Frontal cortex (tissue), 3 donors: ENCODE measurements at regions not wholly inside any gene's neighbourhood (a gene's known extent, or its start where the extent isn't known, plus 50 kb on each side); places are given as distances from the start of the nearest gene placed in this dataset.
"Not testable (repeated sequence)": the region's sequence is repeated elsewhere in the genome, so short reads cannot be mapped to it uniquely, and the experiment has no call there.

ENCODE experiments used
- DNase-seq, 2 donors: peaks; one replicate each; pipeline ENCODE4 v3.0.0; 2012; ENCODE audit warnings: low spot score in 2 of 2
- FAIRE-seq: peaks from 2 replicates; lab custom pipeline; 2012; peaks lifted over from hg19 to GRCh38; lab: Jason Lieb, UNC
- donor health status: control.
- donor health status: control.
- donor health status: control.

DNA sequence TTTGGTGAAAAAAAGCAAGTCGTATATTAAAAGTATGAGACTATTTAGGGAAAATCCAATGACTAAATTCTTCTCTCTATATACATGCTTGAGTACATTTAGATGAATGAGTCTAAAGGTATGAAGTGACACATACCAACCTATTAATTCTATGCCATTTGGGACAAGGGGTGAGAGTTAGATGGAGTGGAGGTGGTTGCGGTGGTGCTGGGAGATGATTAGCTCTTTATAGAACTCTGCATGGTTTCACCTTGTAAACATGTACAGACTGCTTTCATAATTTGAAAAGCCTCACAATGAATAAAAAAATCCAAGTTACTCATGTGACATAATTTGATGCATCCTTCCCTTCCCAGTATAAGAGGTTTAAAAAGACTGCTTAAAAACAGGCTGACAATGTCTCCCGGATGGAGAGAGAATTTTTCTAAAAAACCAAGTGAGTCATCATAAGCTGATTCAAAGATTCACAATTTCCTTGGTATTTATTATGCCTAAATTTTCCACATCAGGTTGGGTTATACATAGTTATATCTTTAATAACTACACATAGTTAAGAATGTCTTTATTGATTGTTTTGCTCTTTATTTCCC lies 572.8 kb downstream of the REEP3 start:
- FAIRE-seq (no peak), DNase-seq (no peak)

DNA sequence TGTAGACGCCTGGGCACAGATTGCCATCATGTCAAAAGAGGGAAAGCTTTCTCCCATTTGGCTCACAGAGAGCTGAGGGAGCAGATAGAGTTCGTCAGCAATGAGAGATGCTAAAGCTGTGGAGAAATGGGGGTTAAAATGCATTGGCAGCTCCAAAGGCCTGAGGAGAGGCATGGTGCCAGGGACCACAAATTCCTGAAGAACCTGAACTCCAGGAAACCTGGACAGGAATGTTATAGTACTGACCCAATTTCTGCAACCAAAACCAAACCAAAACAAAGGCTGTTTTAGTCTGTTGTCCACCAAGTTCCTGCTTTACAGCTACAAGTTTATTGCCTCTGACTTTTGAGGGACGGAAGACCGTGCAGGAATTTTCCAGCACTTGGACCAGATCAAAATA lies 575.7 kb downstream of the REEP3 start:
- no peak for DNase-seq

DNA sequence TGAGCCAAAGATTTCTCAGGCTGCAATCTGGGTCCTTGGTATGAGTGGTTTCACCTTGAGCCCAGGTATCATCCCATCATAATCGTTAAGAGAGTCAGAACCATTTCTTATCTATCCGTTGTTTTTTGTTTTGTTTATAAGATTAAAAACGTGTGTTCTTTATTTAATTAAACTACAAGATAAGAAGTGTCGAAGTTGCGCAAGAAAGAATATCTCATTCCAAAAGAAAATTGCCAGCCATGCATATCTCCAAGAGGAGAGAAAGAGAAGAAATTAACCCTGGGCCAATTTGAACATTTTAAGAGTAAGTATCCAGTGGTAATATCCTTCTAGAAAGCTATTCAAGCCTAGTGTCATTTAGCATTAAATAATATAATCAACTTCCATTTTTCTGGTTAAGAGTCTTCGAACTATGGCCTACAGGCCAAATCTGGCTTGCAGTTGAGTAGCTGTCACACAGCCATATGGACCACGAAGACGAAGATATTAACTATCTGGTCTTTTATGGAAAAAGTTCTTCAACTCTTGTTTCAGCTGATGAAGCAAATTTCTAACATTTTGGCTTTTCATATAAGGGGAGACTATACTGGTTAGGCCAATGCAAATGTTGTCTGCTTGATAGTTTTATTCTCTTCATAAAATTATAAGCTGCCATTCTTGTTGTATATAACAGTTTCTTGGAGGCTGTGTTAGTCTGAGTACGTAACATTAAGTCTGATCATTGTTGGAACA lies 576.4 kb downstream of the REEP3 start:
- FAIRE-seq, result no peak
- DNase-seq, result no peak

More for the DNA sequence above, 575.7 kb downstream of the REEP3 start:
- FAIRE-seq, result no peak

DNA sequence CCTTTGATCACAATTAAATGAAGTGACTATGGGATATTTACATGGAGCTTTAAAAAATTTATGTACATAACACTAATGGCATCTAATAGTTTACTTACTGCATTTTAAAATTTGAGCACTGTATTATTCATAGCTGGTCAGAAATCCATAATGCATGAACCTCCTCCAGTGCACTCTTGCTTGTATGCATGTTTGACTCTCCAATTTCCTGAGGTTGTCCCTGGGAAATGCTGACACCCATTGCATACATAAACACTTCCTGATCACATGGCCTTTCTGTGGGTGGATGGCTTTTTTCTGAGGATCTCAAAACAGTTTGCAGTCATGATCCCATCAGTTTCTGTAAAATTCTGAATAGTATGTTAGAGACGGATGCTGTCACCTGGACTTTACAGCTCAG lies 577.8 kb downstream of the REEP3 start:
- DNase-seq (no peak), FAIRE-seq (no peak)

DNA sequence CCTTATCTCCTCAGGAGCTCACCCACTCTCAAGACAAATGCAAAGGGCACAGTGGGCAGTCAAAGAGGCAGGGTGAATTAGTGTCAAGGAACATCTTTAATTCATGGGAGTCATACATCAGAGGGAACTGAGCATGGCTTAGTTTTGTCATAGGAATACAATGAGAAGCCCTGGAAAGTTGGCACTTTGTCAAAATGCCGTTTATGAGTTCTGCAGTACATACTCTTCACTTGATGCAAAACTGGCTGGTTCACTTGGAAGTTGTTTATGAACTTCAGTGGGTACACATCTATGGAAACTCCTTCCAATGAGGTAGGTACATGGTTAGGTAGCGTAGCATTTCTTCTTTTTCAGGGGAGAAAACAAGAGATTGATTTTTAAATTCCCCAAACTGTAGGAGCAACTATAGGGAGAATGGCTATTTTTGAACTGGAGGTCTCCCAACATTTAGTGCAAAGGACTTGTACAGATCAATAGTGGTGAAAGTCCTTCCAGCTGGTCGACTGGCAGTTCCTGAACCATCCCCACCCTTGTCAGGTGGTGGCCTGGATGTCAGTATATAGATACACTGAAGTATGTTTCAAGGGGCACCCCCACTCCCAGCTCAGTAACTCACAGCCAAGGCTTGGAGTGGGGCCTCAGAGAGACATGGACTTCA lies 580.5 kb downstream of the REEP3 start:
- FAIRE-seq (no peak), DNase-seq (no peak)

DNA sequence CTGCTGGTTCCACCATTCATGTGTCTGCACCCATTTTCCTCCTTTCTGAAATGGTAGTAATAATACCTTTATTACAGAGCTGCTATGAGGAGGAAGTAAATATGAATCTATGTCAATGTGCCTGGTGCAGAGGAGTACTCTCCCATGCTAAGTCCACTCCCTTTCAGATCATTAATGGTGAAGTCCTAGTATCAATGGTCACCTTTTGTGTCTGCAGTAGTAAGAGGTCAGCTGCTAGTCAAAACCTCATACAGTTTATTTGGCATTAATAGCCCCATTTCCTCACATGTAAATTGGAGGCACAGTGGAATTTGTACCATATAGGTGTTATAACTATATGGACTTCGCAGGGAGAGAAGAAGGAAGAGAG lies 581.0 kb downstream of the REEP3 start:
- FAIRE-seq (no peak), DNase-seq (no peak)

DNA sequence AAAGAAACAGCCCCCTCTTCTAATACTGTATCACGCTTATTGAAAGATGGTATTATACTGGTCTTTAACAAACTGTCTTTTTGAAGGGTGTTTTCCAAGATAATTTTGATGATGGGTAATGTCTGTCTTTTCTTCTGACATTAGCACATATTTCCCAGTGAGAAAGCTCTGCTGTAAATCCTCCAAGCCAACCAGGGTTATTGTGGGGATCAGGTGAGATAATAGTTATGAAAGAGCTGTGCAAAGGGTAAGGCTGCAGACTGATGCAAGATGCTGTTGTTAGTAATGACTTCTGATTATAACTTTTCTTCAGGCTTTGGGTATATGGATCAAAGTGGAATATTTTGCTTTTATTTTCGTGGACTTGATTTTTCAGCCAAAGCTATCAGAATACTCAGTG lies 581.7 kb downstream of the REEP3 start:
- no peak for FAIRE-seq
- DNase-seq, result no peak

DNA sequence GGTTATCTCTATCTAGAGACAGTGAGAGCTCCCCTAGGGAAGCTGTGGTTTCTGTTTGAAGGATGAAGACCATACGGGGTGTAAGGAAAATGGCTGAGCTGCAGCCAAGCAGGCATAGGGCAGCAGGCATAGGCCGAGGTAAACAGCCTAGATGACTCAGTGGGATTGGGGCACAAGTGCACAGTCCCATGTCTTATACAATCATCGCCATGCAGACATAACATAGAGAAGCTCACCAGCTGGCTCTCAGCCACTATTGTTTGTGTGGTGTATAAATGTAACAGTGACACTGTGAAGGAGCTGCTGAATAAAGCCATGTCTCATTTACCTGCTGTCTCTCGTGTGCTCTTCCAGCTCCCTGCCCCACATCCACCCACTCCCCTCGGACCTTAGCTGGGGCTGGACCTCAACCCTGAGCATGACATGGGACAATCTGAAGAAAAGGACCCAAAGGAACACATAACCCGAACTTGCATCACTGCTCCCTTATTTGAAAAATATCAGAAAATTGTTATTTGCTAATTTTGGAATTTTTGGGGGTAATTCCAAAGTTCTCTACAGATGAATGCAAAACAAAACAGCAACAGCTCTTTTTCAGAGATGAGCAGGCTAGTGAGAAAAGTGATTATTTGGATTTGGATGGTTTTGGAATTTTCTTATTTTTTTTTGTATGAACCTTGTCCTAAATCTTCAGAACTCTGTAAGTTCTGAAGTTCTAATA lies 582.7 kb downstream of the REEP3 start:
- no peak for FAIRE-seq
- DNase-seq, result no peak

DNA sequence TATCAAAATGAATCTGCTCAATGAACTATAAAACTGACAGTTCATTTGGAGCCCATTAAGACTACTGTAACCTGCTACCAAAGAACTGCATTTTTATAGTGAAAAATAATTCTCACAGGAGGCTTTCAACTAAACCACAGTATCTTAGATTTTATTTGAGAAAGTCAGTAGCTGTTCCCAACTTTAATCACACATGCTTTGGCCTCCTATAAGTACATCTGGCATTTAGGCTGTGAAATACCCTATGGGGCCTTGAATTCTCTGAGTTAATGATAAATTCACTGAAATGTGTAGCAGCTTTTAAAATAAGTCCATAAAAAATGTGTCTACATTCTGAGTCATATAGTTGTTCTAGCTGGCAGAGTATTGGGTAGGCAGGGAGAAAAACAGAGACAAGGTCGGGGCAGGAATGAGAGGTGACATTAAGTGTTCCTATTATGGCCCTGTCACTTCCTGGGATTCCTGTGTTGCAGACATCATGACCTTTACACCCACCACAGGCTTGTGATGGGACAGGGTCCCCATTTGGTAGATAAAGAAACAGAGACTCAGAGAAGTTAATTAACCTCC lies 588.8 kb downstream of the REEP3 start:
- DNase-seq (no peak), FAIRE-seq (no peak)

DNA sequence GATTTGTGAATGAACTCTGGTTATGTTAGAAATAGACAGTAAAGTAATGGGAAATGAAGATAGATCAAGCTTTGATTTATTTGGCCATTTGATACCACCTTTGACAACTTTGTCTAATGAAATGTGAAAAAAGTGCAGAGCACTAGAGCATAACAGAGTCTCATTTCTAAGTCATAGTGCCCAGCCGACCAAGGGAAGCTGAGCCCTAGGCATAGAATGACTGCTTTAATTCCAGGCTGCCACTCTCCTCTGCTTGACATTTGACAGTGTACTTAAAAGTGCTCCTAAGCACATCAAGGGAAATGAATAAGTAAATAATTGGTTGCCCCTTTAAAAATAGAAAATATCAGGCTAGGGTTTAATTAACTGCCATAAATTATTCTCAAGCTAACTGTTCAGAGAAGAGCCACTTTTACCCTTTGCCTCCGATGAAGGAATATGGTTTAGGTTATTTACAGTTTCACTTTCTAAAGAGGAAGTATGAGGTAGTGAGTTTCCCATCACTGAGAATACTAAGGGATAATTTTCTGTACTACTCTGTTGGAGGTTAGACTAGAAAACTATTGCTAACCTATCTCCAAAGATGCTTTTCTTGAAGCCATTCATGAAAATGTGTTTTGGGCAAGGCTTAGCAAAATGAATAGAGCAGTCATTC lies 591.6 kb downstream of the REEP3 start:
- FAIRE-seq, result no peak
- DNase-seq, result no peak

DNA sequence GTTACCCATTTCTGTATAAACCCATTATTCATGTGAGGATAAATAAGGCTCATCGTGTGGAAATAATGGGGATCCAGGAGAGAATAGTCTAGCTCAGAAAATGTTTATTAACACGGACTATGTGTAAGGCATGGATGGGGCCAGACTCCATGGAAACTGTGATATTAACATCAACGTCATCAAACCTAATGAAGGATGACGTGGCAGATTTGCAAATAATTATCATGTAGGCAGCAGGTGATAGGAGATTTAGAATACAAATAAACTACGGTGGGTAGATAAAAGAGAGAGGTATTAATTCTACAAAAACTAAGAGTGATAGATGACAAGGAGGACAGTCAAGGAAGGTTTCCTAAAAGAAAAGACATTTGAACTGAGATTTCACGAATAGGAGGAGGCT lies 592.2 kb downstream of the REEP3 start:
- FAIRE-seq, result no peak
- DNase-seq, result no peak

DNA sequence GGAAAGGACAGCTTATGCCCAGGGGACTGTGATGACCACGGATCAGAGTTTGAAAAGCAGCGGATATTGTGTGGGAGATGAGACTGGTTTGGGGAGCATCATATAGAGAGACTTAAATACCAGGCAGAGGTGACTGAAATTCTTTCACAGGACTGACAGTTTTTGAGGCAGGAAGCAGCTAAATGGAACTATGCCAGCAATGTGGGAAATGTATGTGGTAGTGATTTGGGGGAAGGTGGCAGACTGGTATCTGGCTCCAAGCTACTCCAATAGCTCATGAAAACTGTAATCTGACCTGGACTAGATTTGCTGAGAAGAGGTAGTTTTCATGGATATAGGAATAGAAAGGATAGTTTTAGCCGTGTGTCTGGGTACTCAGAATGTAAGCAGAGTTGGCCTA lies 592.6 kb downstream of the REEP3 start:
- DNase-seq, result no peak

DNA sequence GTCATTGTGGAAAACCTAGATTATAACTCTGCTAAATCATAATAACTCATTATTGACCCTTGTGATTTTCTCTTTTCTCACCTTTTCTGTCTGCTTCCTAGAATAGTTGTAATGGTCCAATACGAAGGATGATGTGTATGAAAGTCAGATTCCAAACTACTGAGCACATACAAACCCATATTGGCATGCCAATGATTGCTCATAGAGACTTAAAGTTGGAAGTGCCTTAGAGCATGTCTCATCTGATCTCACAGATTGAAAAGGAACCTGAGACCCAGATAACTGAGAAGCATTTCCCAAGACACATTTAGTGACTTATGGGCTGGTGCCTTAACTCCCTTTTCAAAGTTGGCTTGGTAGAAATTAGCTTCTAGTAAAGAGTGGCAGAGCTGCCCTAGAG lies 594.3 kb downstream of the REEP3 start:
- FAIRE-seq, result no peak

More for the DNA sequence above, 592.6 kb downstream of the REEP3 start:
- FAIRE-seq, result no peak

DNA sequence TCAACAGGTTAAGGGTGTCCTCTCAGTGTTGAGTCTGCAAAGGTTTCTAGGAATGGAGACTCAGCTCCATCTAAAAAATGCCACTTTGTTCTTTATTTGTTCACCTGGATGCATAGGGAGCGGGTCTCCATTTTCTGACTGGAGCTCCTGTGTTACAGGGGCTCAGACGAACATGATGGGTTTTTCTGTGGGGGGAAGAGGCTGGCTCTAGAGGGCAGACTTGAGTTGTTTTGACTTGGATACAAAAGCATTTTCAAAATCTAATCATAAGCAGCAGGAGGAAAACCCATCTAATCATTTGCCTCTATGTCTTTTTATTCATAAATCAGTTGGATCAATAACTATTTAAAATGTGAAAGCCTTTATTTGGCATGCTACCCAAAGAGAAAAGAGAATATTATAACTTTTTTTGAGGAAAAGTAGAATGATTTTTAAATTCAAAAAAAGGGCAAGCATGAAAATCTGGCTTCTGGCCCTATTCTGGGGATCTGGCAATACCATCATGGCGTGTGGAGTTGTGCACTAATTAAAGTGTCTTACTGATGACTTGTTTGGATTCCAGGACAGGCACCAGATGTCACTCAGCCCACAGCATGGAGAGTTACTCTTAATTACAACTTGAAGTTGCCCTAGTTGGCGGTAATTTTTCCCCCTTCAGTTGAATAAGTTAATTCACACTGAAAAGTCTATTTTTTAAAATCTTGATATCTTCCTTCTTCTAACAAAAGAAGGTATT lies 594.9 kb downstream of the REEP3 start:
- DNase-seq (peak; percentile 7 to 8), FAIRE-seq (no peak)

More for the DNA sequence above, 594.3 kb downstream of the REEP3 start:
- DNase-seq, result no peak

DNA sequence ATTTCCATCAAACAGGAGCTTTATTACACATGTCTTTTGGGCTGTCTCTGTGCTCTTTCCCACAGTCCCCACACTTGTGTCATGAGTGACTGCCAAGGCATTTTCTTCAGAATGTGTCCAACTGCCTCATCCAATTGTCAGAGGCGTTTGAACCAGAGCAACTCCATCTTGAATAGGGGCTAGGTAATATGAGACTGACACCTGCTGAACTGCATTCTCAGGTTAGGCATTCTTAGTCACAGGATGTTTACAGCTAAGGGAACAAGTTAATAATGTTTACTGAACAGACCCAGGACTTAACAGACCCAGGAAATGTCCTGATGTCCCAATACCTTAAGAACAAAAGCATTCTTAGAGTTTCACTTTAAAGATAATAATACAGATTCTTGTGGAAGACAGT lies 595.5 kb downstream of the REEP3 start:
- no peak for DNase-seq
- FAIRE-seq, result no peak

DNA sequence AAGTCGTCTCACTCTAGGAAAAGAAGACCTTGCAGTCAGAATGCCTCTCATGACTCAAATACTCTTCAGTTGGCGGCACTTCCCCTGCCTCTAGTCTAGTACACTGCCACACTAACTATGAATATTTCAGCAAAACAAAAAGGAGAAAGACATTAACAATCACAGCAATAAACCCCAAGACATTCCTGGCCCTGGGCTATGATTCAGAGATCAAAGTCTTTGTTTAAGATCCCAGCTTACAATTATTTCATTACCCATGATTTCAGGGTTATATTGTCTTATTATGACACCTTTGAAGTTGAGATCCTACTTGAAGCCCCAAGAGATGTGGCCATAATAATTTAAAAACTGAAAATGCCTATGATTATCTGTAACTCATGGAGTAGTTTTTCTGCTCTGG lies 597.5 kb downstream of the REEP3 start:
- no peak for DNase-seq
- no peak for FAIRE-seq

DNA sequence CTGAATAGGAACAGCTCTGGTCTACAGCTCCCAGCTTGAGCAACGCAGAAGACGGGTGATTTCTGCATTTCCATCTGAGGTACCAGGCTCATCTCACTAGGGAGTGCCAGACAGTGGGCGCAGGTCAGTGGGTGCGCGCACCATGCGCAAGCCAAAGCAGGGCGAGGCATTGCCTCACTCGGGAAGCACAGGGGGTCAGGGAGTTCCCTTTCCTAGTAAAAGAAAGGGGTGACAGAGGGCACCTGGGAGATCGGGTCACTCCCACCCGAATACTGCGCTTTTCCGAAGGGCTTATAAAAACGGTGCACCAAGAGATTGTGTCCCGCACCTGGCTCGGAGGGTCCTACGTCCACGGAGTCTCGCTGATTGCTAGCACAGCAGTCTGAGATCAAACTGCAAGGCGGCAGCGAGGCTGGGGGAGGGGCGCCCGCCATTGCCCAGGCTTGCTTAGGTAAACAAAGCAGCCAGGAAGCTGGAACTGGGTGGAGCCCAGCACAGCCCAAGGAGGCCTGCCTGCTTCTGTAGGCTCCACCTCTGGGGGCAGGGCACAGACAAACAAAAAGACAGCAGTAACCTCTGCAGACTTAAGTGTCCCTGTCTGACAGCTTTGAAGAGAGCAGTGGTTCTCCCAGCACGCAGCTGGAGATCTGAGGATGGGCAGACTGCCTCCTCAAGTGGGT lies 599.2 kb downstream of the REEP3 start:
- FAIRE-seq, result not testable (repeated sequence)

DNA sequence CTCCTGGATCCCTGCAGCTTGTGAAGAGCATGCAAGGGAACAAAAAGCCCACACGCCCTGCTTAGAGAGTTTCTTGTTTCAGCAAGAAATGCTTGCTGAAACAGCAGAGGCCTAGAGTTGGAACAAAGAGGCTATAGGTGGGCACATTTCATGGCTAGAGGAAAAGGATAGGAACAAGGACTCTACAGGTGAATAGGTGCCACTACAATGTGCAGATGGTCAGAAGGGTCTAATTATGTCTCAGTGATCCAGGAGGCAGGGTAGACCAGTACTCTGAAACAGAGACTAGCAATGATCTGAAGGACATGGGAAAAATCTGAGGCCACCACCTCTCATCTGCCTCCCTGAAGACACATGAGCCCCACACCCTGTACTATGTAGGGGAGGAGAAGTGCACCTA lies 609.0 kb downstream of the REEP3 start:
- DNase-seq (no peak), FAIRE-seq (no peak)

More for the DNA sequence above, 599.2 kb downstream of the REEP3 start:
- DNase-seq, result not testable (repeated sequence)

DNA sequence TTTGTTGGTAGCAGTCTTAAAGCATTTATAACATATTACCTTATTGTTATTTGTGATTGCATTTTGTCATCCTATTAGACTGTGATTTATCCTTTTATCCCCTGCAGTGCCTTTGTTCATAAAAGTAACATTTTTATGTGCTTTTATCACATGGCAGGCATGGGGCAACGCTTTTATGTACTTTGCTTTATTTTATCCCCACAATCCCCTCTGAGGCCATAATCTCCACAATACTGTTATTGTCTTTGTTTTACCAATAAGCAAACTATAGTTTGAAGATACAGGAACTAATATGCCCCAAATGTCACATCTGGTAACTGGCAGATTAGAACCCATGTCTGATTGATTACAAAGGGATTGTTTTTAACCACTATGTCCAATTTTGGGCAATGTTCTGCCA lies 613.5 kb downstream of the REEP3 start:
- FAIRE-seq (no peak), DNase-seq (no peak)
